ENCODE measurements at regions not wholly inside any gene's neighbourhood (a gene's known extent, or its start where the extent isn't known, plus 50 kb on each side); places are given as distances from the start of the nearest gene placed in this dataset.

DNA sequence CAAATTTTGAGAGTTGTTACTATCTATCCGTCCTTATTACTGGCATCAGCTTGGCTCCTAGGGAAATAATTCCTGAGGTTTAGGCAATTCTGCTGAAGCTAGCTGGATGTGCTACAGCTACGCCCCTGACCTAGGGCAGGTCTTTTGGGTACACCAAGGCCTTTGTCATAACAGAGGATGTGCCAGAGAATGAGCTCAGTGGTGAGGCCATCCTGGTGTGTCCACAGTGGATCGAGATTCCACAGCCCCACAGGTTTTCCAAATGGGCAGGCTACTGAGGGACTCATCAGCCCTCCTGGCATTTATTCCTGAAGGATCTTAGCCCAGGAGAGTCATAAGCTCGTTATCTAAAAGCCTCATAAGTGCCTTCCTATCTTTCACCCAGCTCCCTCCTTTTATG, 475.2 kb upstream of the USP24 start:
- TF ChIP-seq, protein P1, sequence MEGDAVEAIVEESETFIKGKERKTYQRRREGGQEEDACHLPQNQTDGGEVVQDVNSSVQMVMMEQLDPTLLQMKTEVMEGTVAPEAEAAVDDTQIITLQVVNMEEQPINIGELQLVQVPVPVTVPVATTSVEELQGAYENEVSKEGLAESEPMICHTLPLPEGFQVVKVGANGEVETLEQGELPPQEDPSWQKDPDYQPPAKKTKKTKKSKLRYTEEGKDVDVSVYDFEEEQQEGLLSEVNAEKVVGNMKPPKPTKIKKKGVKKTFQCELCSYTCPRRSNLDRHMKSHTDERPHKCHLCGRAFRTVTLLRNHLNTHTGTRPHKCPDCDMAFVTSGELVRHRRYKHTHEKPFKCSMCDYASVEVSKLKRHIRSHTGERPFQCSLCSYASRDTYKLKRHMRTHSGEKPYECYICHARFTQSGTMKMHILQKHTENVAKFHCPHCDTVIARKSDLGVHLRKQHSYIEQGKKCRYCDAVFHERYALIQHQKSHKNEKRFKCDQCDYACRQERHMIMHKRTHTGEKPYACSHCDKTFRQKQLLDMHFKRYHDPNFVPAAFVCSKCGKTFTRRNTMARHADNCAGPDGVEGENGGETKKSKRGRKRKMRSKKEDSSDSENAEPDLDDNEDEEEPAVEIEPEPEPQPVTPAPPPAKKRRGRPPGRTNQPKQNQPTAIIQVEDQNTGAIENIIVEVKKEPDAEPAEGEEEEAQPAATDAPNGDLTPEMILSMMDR (IDR thresholded peaks at IDR 0.05), result no peak
- no peak for TF ChIP-seq POLR2AphosphoS5 (IDR thresholded peaks at IDR 0.05)

Data from prostate gland (tissue), 2 donors.